SU-DHL-6 (cell line): ENCODE measurements at regions not wholly inside any gene's neighbourhood (a gene's known extent, or its start where the extent isn't known, plus 50 kb on each side); places are given as distances from the start of the nearest gene placed in this dataset.

Experiments used
- H2AFZ ChIP-seq: fragments of 200-600 bp; sonication (generic); 2 replicates; pipeline ENCODE4 v1.6.1; 2014; ENCODE audit warnings: low read depth, mild to moderate bottlenecking, moderate library complexity, mixed read lengths, antibody characterized with exemption, low read length; ENCODE audit not compliant: severe bottlenecking
- H3F3A ChIP-seq: fragments of 200-600 bp; shearing (Covaris generic); 2 replicates; pipeline ENCODE4 v1.6.0; 2016; ENCODE audit warnings: antibody characterized with exemption, mild to moderate bottlenecking; ENCODE audit not compliant: insufficient read depth
- H3K27ac ChIP-seq: fragments of 200-600 bp; sonication (generic); 2 replicates; pipeline ENCODE4 v1.5.1; 2016; ENCODE audit warnings: low read depth, mild to moderate bottlenecking, low read length, moderate library complexity, mixed read lengths
- H3K27me3 ChIP-seq: fragments of 200-600 bp; sonication (generic), shearing (Covaris generic); 2 replicates; pipeline ENCODE4 v1.6.0; 2014; ENCODE audit warnings: mild to moderate bottlenecking, low read length
- H3K36me3 ChIP-seq: fragments of 200-600 bp; sonication (generic); 2 replicates; pipeline ENCODE4 v1.6.1; 2014; ENCODE audit warnings: mild to moderate bottlenecking, low read length, mixed read lengths
- H3K4me2 ChIP-seq: fragments of 300-600, 200-600 bp; shearing (Covaris generic), sonication (generic); 2 replicates; pipeline ENCODE4 v1.6.0; 2014; ENCODE audit warnings: low read length, low read depth, mild to moderate bottlenecking; ENCODE audit not compliant: poor library complexity, severe bottlenecking
- H3K4me3 ChIP-seq: fragments of 200-600 bp; sonication (generic); 2 replicates; pipeline ENCODE4 v1.5.1; 2014; ENCODE audit warnings: antibody characterized with exemption, low read length, mild to moderate bottlenecking, mixed read lengths; ENCODE audit not compliant: insufficient read depth, poor library complexity, severe bottlenecking
- H3K79me2 ChIP-seq: fragments of 200-600 bp; sonication (generic); 2 replicates; pipeline ENCODE4 v1.6.1; 2014; ENCODE audit warnings: mild to moderate bottlenecking, low read length, moderate library complexity; ENCODE audit not compliant: insufficient read depth
- H3K9ac ChIP-seq: fragments of 200-600 bp; sonication (generic); 2 replicates; pipeline ENCODE4 v1.7.0; 2014; ENCODE audit warnings: mild to moderate bottlenecking, low read length
- H3K9me2 ChIP-seq: fragments of 200-600 bp; sonication (generic); replicated peaks from 2 replicates; pipeline ENCODE4 v1.6.1; 2014; ENCODE audit warnings: low read length; ENCODE audit not compliant: insufficient read depth
- H3K9me3 ChIP-seq: fragments of 200-600 bp; sonication (generic); 2 replicates; pipeline ENCODE4 v1.6.1; 2014; ENCODE audit warnings: low read length, mixed read lengths; ENCODE audit not compliant: insufficient read depth
- H4K20me1 ChIP-seq: fragments of 200-600 bp; sonication (generic); 2 replicates; pipeline ENCODE4 v1.6.1; 2014; ENCODE audit warnings: low read depth, mild to moderate bottlenecking, antibody characterized with exemption, low read length, moderate library complexity, mixed read lengths
- CTCF ChIP-seq: fragments of 200-600 bp; sonication (generic); IDR thresholded peaks from one replicate; pipeline ENCODE4 v1.5.1; 2017; ENCODE audit warnings: antibody characterized with exemption, mild to moderate bottlenecking, low read length, moderate library complexity; ENCODE audit not compliant: insufficient read depth, poor library complexity, severe bottlenecking
- EZH2phosphoT487 ChIP-seq: fragments of 200-600 bp; sonication (generic), shearing (Covaris generic); conservative IDR thresholded peaks from 2 replicates; pipeline ENCODE4 v1.6.1; 2018; ENCODE audit warnings: mild to moderate bottlenecking, antibody characterized with exemption, low read length, moderate library complexity, mixed read lengths

- Histone ChIP-seq H3K79me2 (no peaks in the 10 kb centered on the region), H3K36me3 (no peaks in the 10 kb centered on the region), H3K9me3 (peaks cover 5% of the 10 kb centered on the region; the same call in 1 of the 2 replicates), H3K27ac (no peak overlapping the region), H3K27me3 (no peaks in the 10 kb centered on the region), H4K20me1 (no peaks in the 10 kb centered on the region), H2AFZ (no peak overlapping the region), H3F3A (no peaks in the 10 kb centered on the region), H3K9ac (no peak overlapping the region), H3K9me2 (no peaks in the 10 kb centered on the region), H3K4me3 (no peak overlapping the region), H3K4me2 (no peak overlapping the region)
- TF ChIP-seq CTCF (no peak), EZH2phosphoT487 (no peak)
These were observed 74.0 kb upstream of the MIER3 start for GRCh38 chr5:57025961-57026360.

- Histone ChIP-seq H2AFZ (no peak overlapping the region), H3K9me3 (peaks cover 5% of the 10 kb centered on the region; the same call in 1 of the 2 replicates), H3F3A (no peaks in the 10 kb centered on the region), H3K9ac (no peak overlapping the region), H3K4me2 (no peak overlapping the region), H3K27me3 (no peaks in the 10 kb centered on the region), H4K20me1 (no peaks in the 10 kb centered on the region), H3K27ac (no peak overlapping the region), H3K9me2 (no peaks in the 10 kb centered on the region), H3K79me2 (no peaks in the 10 kb centered on the region), H3K36me3 (no peaks in the 10 kb centered on the region), H3K4me3 (no peak overlapping the region)
- TF ChIP-seq EZH2phosphoT487 (no peak), CTCF (no peak)
These were observed 76.2 kb upstream of the MIER3 start for GRCh38 chr5:57028161-57028560.

GRCh38 chr5:57032151-57032551 is 80.2 kb upstream of the MIER3 start:
- Histone ChIP-seq H3K27me3 (no peaks in the 10 kb centered on the region), H3K4me3 (no peak overlapping the region), H3K4me2 (no peak overlapping the region)

More at GRCh38 chr5:57032151-57032551, 80.2 kb upstream of the MIER3 start:
- Histone ChIP-seq H3F3A (no peaks in the 10 kb centered on the region), H3K9me3 (no peaks in the 10 kb centered on the region), H2AFZ (no peak overlapping the region), H3K9me2 (no peaks in the 10 kb centered on the region), H3K9ac (no peak overlapping the region), H4K20me1 (no peaks in the 10 kb centered on the region), H3K36me3 (no peaks in the 10 kb centered on the region), H3K27ac (no peak overlapping the region), H3K79me2 (no peaks in the 10 kb centered on the region)
- TF ChIP-seq EZH2phosphoT487, result no peak
- TF ChIP-seq CTCF, result no peak
